Activated naive CD4-positive, alpha-beta T cell treated with anti-CD3 and anti-CD28 coated beads, Interleukin-2, amount 10 ng/mL, durations not matched to agents 7 days and 5 days (primary cell): ENCODE measurements at regions not wholly inside any gene's neighbourhood (a gene's known extent, or its start where the extent isn't known, plus 50 kb on each side); places are given as distances from the start of the nearest gene placed in this dataset.

Experiments used
- CTCF ChIA-PET: fragments of 350-600 bp; sonication (Branson Sonifier 250); formaldehyde crosslinking; loops from one replicate; lab custom pipeline; 2021; ENCODE audit warnings: antibody characterized with exemption; lab: Charles Lee
- DNase-seq: peaks from one replicate; pipeline ENCODE4 v3.0.0-alpha.2; 2020
- H3K27ac Mint-ChIP-seq: one replicate; pipeline ENCODE4 v1.8.0; 2021; ENCODE audit warnings: mild to moderate bottlenecking, moderate library complexity, mixed read lengths
- H3K27me3 Mint-ChIP-seq: one replicate; pipeline ENCODE4 v1.8.0; 2021; ENCODE audit warnings: mild to moderate bottlenecking, mixed read lengths
- H3K36me3 Mint-ChIP-seq: one replicate; pipeline ENCODE4 v1.8.0; 2021; ENCODE audit warnings: mixed read lengths
- H3K4me1 Mint-ChIP-seq: one replicate; pipeline ENCODE4 v1.8.0; 2021; ENCODE audit warnings: mixed read lengths
- H3K4me3 Mint-ChIP-seq: one replicate; pipeline ENCODE4 v1.8.0; 2021; ENCODE audit warnings: mild to moderate bottlenecking, moderate library complexity, mixed read lengths
- H3K9me3 Mint-ChIP-seq: one replicate; pipeline ENCODE4 v1.8.0; 2021; ENCODE audit warnings: mixed read lengths

- Mint-ChIP-seq H3K27ac (no peak overlapping the region), H3K4me3 (no peak overlapping the region), H3K27me3 (no peaks in the 10 kb centered on the region), H3K4me1 (no peaks in the 10 kb centered on the region), H3K36me3 (no peaks in the 10 kb centered on the region), H3K9me3 (peaks cover 7% of the 10 kb centered on the region)
- CTCF ChIA-PET: no interaction called here
- no peak for DNase-seq
Measured at GRCh38 chr11:115710980-115711379, 206.8 kb upstream of the CADM1 start.

- Mint-ChIP-seq H3K4me1 (no peaks in the 10 kb centered on the region), H3K9me3 (peaks cover 5% of the 10 kb centered on the region), H3K4me3 (no peak overlapping the region), H3K36me3 (no peaks in the 10 kb centered on the region), H3K27ac (no peak overlapping the region), H3K27me3 (no peaks in the 10 kb centered on the region)
- CTCF ChIA-PET: no interaction called here
- DNase-seq: no peak
Measured at GRCh38 chr11:115710426-115710825, 206.2 kb upstream of the CADM1 start.

DNA sequence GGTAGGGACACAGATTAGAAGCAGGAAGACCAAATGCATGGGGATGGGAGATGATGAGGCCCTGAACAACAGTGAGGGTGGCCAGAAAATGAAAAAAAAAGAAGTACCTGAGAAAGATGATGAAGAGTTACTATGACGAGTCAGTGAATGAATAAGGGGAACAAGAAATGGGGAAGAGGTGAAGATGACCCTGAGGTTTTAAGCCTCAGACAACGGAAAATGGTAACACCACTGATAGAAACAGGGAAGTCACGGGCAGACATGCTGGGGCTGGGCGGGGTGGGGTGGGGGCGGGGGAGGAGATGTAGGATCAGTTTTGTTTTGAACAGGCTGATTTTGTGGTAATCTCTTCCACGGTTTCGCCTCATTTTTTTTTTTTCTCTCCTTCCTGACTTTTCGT is 205.1 kb upstream of the CADM1 start:
- H3K9me3 Mint-ChIP-seq: peaks cover 5% of the 10 kb centered on the region
- DNase-seq: no peak
- no peak overlapping the region for H3K4me3 Mint-ChIP-seq
- no peak overlapping the region for H3K27ac Mint-ChIP-seq
- H3K27me3 Mint-ChIP-seq: no peaks in the 10 kb centered on the region
- CTCF ChIA-PET: no interaction called here
- H3K36me3 Mint-ChIP-seq: no peaks in the 10 kb centered on the region
- H3K4me1 Mint-ChIP-seq: no peaks in the 10 kb centered on the region

GRCh38 chr11:115707180-115707905 is 203.1 kb upstream of the CADM1 start:
- Mint-ChIP-seq H3K36me3 (no peaks in the 10 kb centered on the region), H3K27ac (no peak overlapping the region), H3K4me3 (no peak overlapping the region), H3K9me3 (peaks cover 5% of the 10 kb centered on the region), H3K4me1 (no peaks in the 10 kb centered on the region), H3K27me3 (no peaks in the 10 kb centered on the region)
- CTCF ChIA-PET: no interaction called here
- DNase-seq: no peak

DNA sequence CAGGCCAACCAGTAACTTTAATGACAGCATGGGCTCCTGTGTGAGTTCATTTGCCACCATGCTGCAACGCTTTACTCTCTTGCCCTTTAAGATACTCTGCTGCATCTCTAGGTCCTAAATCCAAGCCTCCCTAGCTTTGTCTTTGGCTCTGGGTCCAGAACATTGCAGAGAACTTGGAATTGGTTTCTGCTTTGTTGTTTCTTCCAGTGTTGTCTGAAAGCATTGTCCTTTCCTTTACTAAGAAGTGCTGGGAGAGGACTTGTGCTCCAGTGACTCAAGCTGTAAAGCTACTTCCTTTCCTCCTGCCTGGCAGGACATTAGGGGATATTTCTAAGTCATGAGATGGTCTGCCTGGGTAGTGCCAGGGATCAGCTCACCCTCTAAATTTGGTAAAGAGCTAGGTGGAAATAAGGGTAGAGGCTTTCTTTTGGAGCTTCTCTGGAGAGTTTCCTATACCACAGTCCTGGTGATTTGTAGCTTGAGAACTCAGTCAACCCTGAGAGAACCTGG is 202.5 kb upstream of the CADM1 start:
- CTCF ChIA-PET: no interaction called here
- no peak overlapping the region for H3K27ac Mint-ChIP-seq
- no peaks in the 10 kb centered on the region for H3K36me3 Mint-ChIP-seq
- H3K9me3 Mint-ChIP-seq: peaks cover 5% of the 10 kb centered on the region
- no peak for DNase-seq
- no peaks in the 10 kb centered on the region for H3K27me3 Mint-ChIP-seq
- H3K4me3 Mint-ChIP-seq: no peak overlapping the region
- no peaks in the 10 kb centered on the region for H3K4me1 Mint-ChIP-seq

DNA sequence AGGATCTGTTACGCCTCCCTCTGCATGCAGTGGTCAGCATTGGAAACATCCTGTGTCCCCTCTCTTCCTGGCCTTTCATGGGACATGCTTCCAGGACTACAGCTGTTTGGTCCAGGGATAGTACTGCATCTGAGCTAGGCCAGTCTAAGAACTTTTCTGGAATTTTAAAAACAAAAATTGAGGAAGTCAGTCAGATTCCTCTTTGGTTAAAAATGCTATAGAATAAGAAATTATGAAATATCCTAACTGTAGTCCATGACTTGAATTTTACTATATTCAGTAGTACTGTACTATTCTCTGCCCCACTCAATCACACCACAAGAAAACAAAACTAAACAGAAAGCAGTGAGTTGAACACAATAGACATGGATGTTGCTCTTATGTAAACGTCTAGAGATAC is 201.0 kb upstream of the CADM1 start:
- Mint-ChIP-seq H3K36me3 (no peaks in the 10 kb centered on the region), H3K27me3 (no peaks in the 10 kb centered on the region), H3K27ac (no peak overlapping the region), H3K9me3 (peaks cover 5% of the 10 kb centered on the region), H3K4me1 (no peaks in the 10 kb centered on the region), H3K4me3 (no peak overlapping the region)
- DNase-seq: no peak
- CTCF ChIA-PET: no interaction called here

- Mint-ChIP-seq H3K4me1 (no peaks in the 10 kb centered on the region), H3K27ac (no peak overlapping the region), H3K27me3 (no peaks in the 10 kb centered on the region), H3K4me3 (no peak overlapping the region), H3K36me3 (no peaks in the 10 kb centered on the region), H3K9me3 (peaks cover 2% of the 10 kb centered on the region)
- DNase-seq: no peak
- CTCF ChIA-PET: no interaction called here
Measured at GRCh38 chr11:115700981-115701875, 197.0 kb upstream of the CADM1 start.

DNA sequence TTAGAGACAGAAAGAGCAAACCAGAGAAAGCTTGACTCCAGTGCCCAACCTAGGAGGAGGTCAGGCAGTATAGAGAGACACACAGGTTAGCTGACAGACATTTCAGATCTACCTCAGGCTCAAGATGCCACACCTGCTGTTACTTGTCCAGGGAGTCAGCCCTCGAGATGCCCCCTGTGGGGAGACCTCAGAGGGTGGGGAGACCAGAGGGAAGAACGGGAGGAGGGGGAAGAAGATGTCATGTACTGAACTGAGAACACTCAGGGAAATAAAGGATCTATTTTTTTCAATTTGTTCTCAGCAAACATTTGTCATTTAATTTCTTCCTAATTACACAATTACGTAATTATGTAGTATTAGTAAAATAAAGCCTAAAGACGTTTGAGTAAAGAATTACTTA is 196.3 kb upstream of the CADM1 start:
- no peaks in the 10 kb centered on the region for H3K36me3 Mint-ChIP-seq
- CTCF ChIA-PET: no interaction called here
- H3K27ac Mint-ChIP-seq: no peak overlapping the region
- no peaks in the 10 kb centered on the region for H3K4me1 Mint-ChIP-seq
- H3K4me3 Mint-ChIP-seq: no peak overlapping the region
- H3K9me3 Mint-ChIP-seq: peaks cover 2% of the 10 kb centered on the region
- H3K27me3 Mint-ChIP-seq: no peaks in the 10 kb centered on the region
- DNase-seq: no peak

DNA sequence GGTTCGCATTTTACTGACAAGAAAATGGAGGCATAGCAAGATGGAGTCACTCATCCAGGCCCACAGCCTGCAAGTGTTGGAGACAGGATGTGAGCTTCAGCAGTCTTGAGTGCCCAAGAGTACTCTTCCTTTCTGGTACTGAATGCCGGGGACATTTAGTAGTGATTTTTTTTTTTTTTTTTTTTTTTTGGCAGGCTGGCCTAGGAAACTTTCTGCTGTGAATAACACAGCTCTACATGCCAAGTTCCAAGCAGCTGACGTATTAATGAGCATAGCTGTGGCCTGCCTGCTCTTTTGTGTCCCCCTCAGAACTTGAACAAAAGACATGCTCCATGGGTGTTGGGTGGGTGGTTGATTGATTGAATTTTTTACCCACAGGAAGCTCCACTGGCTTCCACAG is 195.5 kb upstream of the CADM1 start:
- Mint-ChIP-seq H3K27ac (no peak overlapping the region), H3K27me3 (no peaks in the 10 kb centered on the region), H3K9me3 (peaks cover 2% of the 10 kb centered on the region), H3K4me3 (no peak overlapping the region), H3K4me1 (no peaks in the 10 kb centered on the region), H3K36me3 (no peaks in the 10 kb centered on the region)
- no peak for DNase-seq
- CTCF ChIA-PET: no interaction called here

DNA sequence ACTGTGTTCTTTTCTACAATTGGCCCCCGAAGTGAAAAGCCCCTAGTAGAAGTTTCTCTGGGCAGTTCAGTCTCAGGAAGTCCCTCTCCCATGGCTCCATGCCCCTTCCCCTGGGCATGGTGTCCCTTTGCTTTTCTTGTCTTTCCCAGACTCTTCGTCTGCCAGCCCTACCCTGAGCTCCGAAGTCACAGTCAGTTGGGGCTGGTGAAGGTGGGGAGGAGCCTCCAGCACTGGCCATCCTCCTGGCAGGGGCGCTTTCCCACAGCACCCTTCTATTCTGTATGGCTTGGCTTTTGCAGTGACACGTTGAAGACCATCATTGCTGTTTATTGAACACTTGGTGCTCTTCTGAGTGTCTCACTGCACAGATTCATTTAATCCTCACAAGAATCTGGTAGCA is 195.1 kb upstream of the CADM1 start:
- H3K9me3 Mint-ChIP-seq: peaks cover 2% of the 10 kb centered on the region
- CTCF ChIA-PET: no interaction called here
- H3K36me3 Mint-ChIP-seq: no peaks in the 10 kb centered on the region
- H3K27me3 Mint-ChIP-seq: no peaks in the 10 kb centered on the region
- H3K27ac Mint-ChIP-seq: no peak overlapping the region
- no peak overlapping the region for H3K4me3 Mint-ChIP-seq
- no peaks in the 10 kb centered on the region for H3K4me1 Mint-ChIP-seq
- no peak for DNase-seq

DNA sequence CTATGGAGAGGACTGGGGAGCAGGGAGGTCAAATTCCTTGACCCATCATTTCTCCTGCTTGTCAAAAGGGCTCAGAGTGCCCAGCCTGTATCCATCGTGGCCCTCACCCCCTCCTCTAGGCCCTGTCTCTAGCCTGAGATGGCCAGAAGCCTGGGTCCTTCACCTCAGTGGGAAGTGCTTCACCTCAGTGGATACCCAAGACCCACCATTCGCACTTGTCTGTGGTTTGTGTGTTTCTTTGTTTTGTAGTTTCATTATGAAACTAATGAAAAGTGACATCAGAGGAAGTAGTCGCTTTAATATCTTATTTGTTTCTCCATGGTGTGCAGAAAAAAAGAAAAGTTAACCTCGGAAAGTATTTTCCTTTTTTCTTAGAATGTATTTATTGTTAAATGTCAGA is 194.0 kb upstream of the CADM1 start:
- no peaks in the 10 kb centered on the region for H3K36me3 Mint-ChIP-seq
- CTCF ChIA-PET: no interaction called here
- no peaks in the 10 kb centered on the region for H3K4me1 Mint-ChIP-seq
- no peak for DNase-seq
- no peak overlapping the region for H3K27ac Mint-ChIP-seq
- no peak overlapping the region for H3K4me3 Mint-ChIP-seq
- H3K9me3 Mint-ChIP-seq: peaks cover 2% of the 10 kb centered on the region
- H3K27me3 Mint-ChIP-seq: no peaks in the 10 kb centered on the region

DNA sequence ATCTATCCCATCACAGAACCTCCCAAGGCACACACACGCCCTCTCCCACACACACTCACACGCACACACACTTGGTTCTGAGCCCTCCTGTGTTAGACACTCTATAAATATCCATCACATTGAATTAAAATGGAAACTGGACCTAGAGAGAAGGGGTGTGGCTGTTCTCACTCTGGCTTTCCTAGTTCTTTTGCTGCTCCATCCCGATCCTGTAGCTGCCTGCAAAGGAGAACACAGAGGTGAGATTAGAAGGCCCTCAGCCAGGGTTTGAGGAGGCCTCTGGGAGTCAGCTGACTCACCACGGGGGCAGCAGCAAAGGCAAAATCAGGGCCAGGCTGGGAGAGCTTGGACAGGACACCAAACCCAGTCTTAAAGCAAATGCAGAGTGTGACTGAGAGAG is 192.3 kb upstream of the CADM1 start:
- H3K4me3 Mint-ChIP-seq: no peak overlapping the region
- H3K27ac Mint-ChIP-seq: no peak overlapping the region
- H3K9me3 Mint-ChIP-seq: peaks cover 2% of the 10 kb centered on the region
- DNase-seq: no peak
- CTCF ChIA-PET: no interaction called here
- H3K4me1 Mint-ChIP-seq: no peaks in the 10 kb centered on the region
- no peaks in the 10 kb centered on the region for H3K27me3 Mint-ChIP-seq
- no peaks in the 10 kb centered on the region for H3K36me3 Mint-ChIP-seq

DNA sequence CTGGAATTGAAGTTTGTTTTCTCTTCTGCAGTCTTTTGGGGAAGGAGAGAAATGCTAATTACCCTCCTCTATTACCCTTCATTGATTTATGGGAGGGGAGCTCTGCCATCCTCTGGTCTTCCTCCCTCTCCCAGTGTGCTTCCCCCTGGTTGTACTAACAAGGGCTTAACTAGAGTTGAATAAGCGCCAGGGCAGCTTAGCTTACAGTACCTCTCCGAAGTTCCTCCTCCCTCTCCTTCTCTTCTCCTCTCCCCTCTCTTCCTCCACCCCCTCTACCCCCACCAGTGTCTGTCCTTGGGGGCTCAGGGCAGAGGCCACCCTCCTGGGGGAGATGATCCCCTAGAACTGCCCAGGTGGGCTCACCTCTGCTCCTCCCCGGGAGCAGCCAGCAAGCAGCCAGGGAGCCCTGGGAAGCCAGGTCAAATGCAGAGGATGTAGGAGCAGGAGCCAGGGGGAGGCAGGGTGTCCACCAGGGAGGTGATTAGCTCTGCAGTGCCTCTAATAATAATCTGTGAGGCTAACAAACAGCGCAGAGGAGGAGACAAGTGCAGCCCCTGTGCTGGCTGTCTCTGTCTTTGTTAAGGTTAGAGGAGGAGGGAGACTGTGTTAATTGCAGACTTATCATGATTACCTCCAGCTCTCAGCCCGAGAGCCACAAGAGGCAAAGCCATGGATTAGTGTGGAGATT is 191.6 kb upstream of the CADM1 start:
- CTCF ChIA-PET: no interaction called here
- H3K27me3 Mint-ChIP-seq: no peaks in the 10 kb centered on the region
- peaks cover 2% of the 10 kb centered on the region for H3K9me3 Mint-ChIP-seq
- no peak overlapping the region for H3K27ac Mint-ChIP-seq
- DNase-seq: no peak
- H3K4me3 Mint-ChIP-seq: no peak overlapping the region
- H3K36me3 Mint-ChIP-seq: no peaks in the 10 kb centered on the region
- no peaks in the 10 kb centered on the region for H3K4me1 Mint-ChIP-seq

DNA sequence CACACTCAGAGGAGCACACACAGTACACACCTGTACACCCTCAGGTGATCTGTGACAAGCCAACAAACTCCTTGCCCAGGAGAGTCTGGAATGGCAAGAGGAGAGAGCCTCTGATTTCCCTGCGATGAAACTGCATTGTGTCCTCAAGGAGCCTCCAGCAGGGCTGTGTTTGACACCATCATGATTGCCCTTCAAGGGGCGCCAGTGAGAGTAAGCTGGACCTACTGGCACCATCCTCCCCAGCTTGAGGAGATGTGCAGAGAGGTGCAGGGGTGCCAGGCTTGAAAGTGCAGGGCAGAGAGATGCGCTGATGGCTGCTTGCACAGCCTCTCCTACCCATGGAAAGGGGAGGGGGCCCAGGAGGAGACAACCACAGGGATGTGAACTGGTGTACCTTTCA is 188.8 kb upstream of the CADM1 start:
- H3K4me3 Mint-ChIP-seq: no peak overlapping the region
- no peak for DNase-seq
- H3K27ac Mint-ChIP-seq: no peak overlapping the region
- H3K4me1 Mint-ChIP-seq: no peaks in the 10 kb centered on the region
- H3K27me3 Mint-ChIP-seq: no peaks in the 10 kb centered on the region
- no peaks in the 10 kb centered on the region for H3K9me3 Mint-ChIP-seq
- CTCF ChIA-PET: no interaction called here
- no peaks in the 10 kb centered on the region for H3K36me3 Mint-ChIP-seq
